Mucosa of descending colon (tissue), 3 donors: ENCODE measurements at regions not wholly inside any gene's neighbourhood (a gene's known extent, or its start where the extent isn't known, plus 50 kb on each side); places are given as distances from the start of the nearest gene placed in this dataset.

ENCODE experiments used
- ATAC-seq: fragments of 200-7000 bp; cut with Tn5 transposase; one replicate; pipeline ENCODE4 v1.9.1; 2020; ENCODE audit warnings: mild to moderate bottlenecking, moderate library complexity
- DNase-seq, 3 donors: peaks; one replicate each; pipeline ENCODE4 v3.0.0-alpha.2; 2020
- H3K36me3 ChIP-seq: fragments of 200-600 bp; one replicate; pipeline ENCODE4 v1.8.0; 2021; ENCODE audit warnings: low read depth, mild to moderate bottlenecking
- H3K4me1 ChIP-seq: fragments of 200-600 bp; one replicate; pipeline ENCODE4 v1.8.0; 2021; ENCODE audit warnings: low read depth, mild to moderate bottlenecking
- H3K4me3 ChIP-seq: fragments of 200-600 bp; one replicate; pipeline ENCODE4 v1.8.0; 2021; ENCODE audit warnings: mild to moderate bottlenecking
- H3K9me3 ChIP-seq: fragments of 200-600 bp; one replicate; pipeline ENCODE4 v1.8.0; 2021; ENCODE audit warnings: mild to moderate bottlenecking
- CTCF ChIP-seq: fragments of 200-600 bp; IDR thresholded peaks from one replicate; pipeline ENCODE4 v1.8.0; 2022; ENCODE audit warnings: antibody characterized with exemption, mild to moderate bottlenecking
- intact Hi-C, 2 donors: fragments of 100-400 bp; cut with DNase I in 1 of 2; cut with micrococcal nuclease in 1 of 2; formaldehyde crosslinking; loops; one replicate each; pipeline versions ENCODE4 v1.11.0 to v1.11.1; 2022; cut with DNase I, micrococcal nuclease
- donor health status: DM: no; HTN: no; CAD: no; lungs with moderate emphysema.
- donor health status: DM: no; HTN: no; CAD: no.
- donor health status: DM: no; HTN: yes; CAD: no.

- no peaks in the 10 kb centered on the region for H3K4me1 ChIP-seq
- H3K36me3 ChIP-seq = no peaks in the 10 kb centered on the region
- no peaks in the 10 kb centered on the region for H3K9me3 ChIP-seq
- no peak for TF ChIP-seq CTCF
- no peak for ATAC-seq
- DNase-seq = no peak
- no peak overlapping the region for H3K4me3 ChIP-seq
- intact Hi-C loops = no loop called here
Observed at GRCh38 chrX:69318651-69319340, 153.5 kb upstream of the PJA1 start.

- Histone ChIP-seq H3K36me3 (no peaks in the 10 kb centered on the region), H3K4me1 (no peaks in the 10 kb centered on the region), H3K9me3 (no peaks in the 10 kb centered on the region), H3K4me3 (no peak overlapping the region)
- ATAC-seq (no peak), DNase-seq (no peak)
- intact Hi-C loops = no loop called here
- TF ChIP-seq CTCF = no peak
Observed at GRCh38 chrX:69317721-69318120, 152.5 kb upstream of the PJA1 start.

GRCh38 chrX:69314436-69315348, 149.4 kb upstream of the PJA1 start:
- Histone ChIP-seq H3K36me3 (no peaks in the 10 kb centered on the region), H3K4me1 (no peaks in the 10 kb centered on the region), H3K9me3 (no peaks in the 10 kb centered on the region), H3K4me3 (no peak overlapping the region)
- DNase-seq (no peak), ATAC-seq (no peak)
- intact Hi-C loops = no loop called here
- no peak for TF ChIP-seq CTCF

GRCh38 chrX:69313617-69314290, 148.5 kb upstream of the PJA1 start:
- ATAC-seq = no peak
- intact Hi-C loops = no loop called here
- Histone ChIP-seq H3K9me3 (no peaks in the 10 kb centered on the region), H3K4me3 (no peak overlapping the region), H3K36me3 (no peaks in the 10 kb centered on the region), H3K4me1 (no peaks in the 10 kb centered on the region)
- TF ChIP-seq CTCF = no peak
- no peak for DNase-seq

- no peak for DNase-seq
- intact Hi-C loops = no loop called here
- TF ChIP-seq CTCF = no peak
Observed at GRCh38 chrX:69311936-69312670, 146.8 kb upstream of the PJA1 start.

More at GRCh38 chrX:69311936-69312670, 146.8 kb upstream of the PJA1 start:
- H3K4me3 ChIP-seq = no peak overlapping the region
- no peaks in the 10 kb centered on the region for H3K4me1 ChIP-seq
- no peak for ATAC-seq
- no peaks in the 10 kb centered on the region for H3K36me3 ChIP-seq
- no peaks in the 10 kb centered on the region for H3K9me3 ChIP-seq
